ENCODE measurements at regions not wholly inside any gene's neighbourhood (a gene's known extent, or its start where the extent isn't known, plus 50 kb on each side); places are given as distances from the start of the nearest gene placed in this dataset.

DNA sequence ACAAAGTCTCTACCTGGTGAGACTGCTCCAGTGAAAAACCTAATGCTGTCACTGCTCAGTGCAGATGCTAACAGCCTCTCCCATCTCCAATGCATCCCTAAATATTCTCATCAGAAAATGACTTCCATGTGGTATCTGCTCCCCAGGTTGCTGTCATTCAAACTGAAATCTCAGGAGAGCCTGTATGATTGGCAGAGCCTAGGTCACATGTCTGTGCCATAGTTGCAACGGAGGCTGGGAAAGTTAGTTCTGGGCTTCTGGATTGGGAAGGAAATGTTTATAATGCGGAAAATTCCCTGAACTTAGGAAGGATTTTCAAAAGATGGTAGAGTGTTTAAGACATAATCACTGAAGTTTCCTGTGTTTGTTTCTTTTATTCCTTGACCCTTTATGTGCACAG is 206.4 kb upstream of the ZKSCAN2 start:
- DNase-seq = no peak
- Histone ChIP-seq H3K27ac (ENCODE audit: low read length in 2 of 2) (no peak overlapping the region), H3K36me3 (replicated peaks in 1 of 2; ENCODE audit: control extremely low read depth in 1 of 2, control insufficient read depth in 1 of 2, extremely low read depth in 1 of 2, insufficient read depth in 2 of 2, low read length in 1 of 2) (no peaks in the 10 kb centered on the region), H3K4me2 (replicated peaks; ENCODE audit: low read depth, low read length, poor library complexity, severe bottlenecking) (no peak overlapping the region), H3K9ac (ENCODE audit: low read length) (no peak overlapping the region), H3K9me3 (ENCODE audit: control extremely low read depth in 1 of 3, control insufficient read depth in 2 of 3, insufficient read depth in 1 of 3, low read length in 2 of 3) (no peaks in the 10 kb centered on the region), H3K4me1 (ENCODE audit: control insufficient read depth in 2 of 2, insufficient read depth in 2 of 2, low read length in 2 of 2) (no peaks in the 10 kb centered on the region), H3K4me3 (ENCODE audit: control extremely low read depth in 1 of 5, extremely low read depth in 1 of 5, insufficient read depth in 1 of 5, low read depth in 2 of 5, low read length in 4 of 5) (no peak overlapping the region), H3K27me3 (replicated peaks in 1 of 4; ENCODE audit: control extremely low read depth in 1 of 4, control insufficient read depth in 3 of 4, insufficient read depth in 4 of 4, low read length in 3 of 4) (peaks cover 0 to 4% (median 0%) of the 10 kb centered on the region in 4 experiments), H4K20me1 (ENCODE audit: control insufficient read depth, insufficient read depth, low read length, poor library complexity, severe bottlenecking) (no peaks in the 10 kb centered on the region), H2AFZ (ENCODE audit: insufficient read depth, low read depth, low read length, poor library complexity, severe bottlenecking) (no peak overlapping the region), H3K79me2 (ENCODE audit: control insufficient read depth, insufficient read depth, low read length) (no peaks in the 10 kb centered on the region)
- no peaks in the 10 kb centered on the region for H3K4me1 Mint-ChIP-seq
- intact Hi-C loops (cut with micrococcal nuclease) = no loop called here
- no peak overlapping the region for H3K27ac Mint-ChIP-seq
- H3K9me3 Mint-ChIP-seq (ENCODE audit: insufficient read depth) = no peaks in the 10 kb centered on the region
- ChIA-PET POLR2A (no interaction called here), CTCF (no interaction called here)
- TF ChIP-seq EZH2 (IDR thresholded peaks at IDR 0.05; ENCODE audit: borderline replicate concordance, insufficient read depth, low read depth, low read length, poor library complexity, severe bottlenecking) = no peak
- TF ChIP-seq, protein P1, sequence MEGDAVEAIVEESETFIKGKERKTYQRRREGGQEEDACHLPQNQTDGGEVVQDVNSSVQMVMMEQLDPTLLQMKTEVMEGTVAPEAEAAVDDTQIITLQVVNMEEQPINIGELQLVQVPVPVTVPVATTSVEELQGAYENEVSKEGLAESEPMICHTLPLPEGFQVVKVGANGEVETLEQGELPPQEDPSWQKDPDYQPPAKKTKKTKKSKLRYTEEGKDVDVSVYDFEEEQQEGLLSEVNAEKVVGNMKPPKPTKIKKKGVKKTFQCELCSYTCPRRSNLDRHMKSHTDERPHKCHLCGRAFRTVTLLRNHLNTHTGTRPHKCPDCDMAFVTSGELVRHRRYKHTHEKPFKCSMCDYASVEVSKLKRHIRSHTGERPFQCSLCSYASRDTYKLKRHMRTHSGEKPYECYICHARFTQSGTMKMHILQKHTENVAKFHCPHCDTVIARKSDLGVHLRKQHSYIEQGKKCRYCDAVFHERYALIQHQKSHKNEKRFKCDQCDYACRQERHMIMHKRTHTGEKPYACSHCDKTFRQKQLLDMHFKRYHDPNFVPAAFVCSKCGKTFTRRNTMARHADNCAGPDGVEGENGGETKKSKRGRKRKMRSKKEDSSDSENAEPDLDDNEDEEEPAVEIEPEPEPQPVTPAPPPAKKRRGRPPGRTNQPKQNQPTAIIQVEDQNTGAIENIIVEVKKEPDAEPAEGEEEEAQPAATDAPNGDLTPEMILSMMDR (IDR thresholded peaks at IDR 0.05) = no peak
- ATAC-seq (ENCODE audit: low read depth) = no peak
- H3K4me3 Mint-ChIP-seq = no peak overlapping the region
- 61% methylated on average over 2 of the region's 2 CpGs for WGBS (ENCODE audit: insufficient coverage)
- H3K27me3 Mint-ChIP-seq = peaks cover 18% of the 10 kb centered on the region

DNA sequence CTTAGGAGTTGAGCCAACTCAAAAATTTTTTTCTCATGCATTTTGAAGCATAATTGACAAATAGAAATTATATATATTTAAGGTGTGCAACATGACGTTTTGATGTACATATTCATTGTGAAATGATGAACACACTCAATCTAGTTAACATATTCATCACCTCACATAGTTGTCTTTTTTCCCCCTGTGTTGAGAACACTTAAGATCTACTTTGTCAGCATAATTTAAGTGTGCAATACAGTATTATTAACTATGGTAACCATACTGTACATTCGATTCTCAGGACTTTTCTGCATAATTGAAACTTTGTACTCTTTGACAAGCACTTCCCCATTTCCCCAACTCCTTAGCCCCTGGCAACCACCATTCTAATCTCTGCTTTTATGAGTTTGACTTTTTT is 192.2 kb upstream of the ZKSCAN2 start:
- Mint-ChIP-seq H3K27ac (no peak overlapping the region), H3K27me3 (peaks cover 13% of the 10 kb centered on the region), H3K9me3 (ENCODE audit: insufficient read depth) (peaks cover 8% of the 10 kb centered on the region), H3K4me3 (no peak overlapping the region), H3K4me1 (no peaks in the 10 kb centered on the region)
- no peak overlapping the region for H3K9ac ChIP-seq (ENCODE audit: low read length)
- POLR2A ChIA-PET = no interaction called here
- CTCF ChIA-PET = no interaction called here
- intact Hi-C loops (cut with micrococcal nuclease) = no loop called here
- no peaks in the 10 kb centered on the region for H3K9me3 ChIP-seq (ENCODE audit: control extremely low read depth in 1 of 3, control insufficient read depth in 2 of 3, insufficient read depth in 1 of 3, low read length in 2 of 3)
- no peaks in the 10 kb centered on the region for H3K4me1 ChIP-seq (ENCODE audit: control insufficient read depth in 2 of 2, insufficient read depth in 2 of 2, low read length in 2 of 2)
- no peaks in the 10 kb centered on the region for H4K20me1 ChIP-seq (ENCODE audit: control insufficient read depth, insufficient read depth, low read length, poor library complexity, severe bottlenecking)
- H3K79me2 ChIP-seq (ENCODE audit: control insufficient read depth, insufficient read depth, low read length) = no peaks in the 10 kb centered on the region
- WGBS (ENCODE audit: insufficient coverage) = no CpG with 5 or more reads among the region's 2 CpGs
- TF ChIP-seq, protein P1 (IDR thresholded peaks at IDR 0.05) = no peak
- no peak for TF ChIP-seq EZH2 (IDR thresholded peaks at IDR 0.05; ENCODE audit: borderline replicate concordance, insufficient read depth, low read depth, low read length, poor library complexity, severe bottlenecking)
- no peaks in the 10 kb centered on the region for H3K27me3 ChIP-seq (replicated peaks in 1 of 4; ENCODE audit: control extremely low read depth in 1 of 4, control insufficient read depth in 3 of 4, insufficient read depth in 4 of 4, low read length in 3 of 4)
- H3K36me3 ChIP-seq (replicated peaks in 1 of 2; ENCODE audit: control extremely low read depth in 1 of 2, control insufficient read depth in 1 of 2, extremely low read depth in 1 of 2, insufficient read depth in 2 of 2, low read length in 1 of 2) = no peaks in the 10 kb centered on the region
- H3K4me2 ChIP-seq (replicated peaks; ENCODE audit: low read depth, low read length, poor library complexity, severe bottlenecking) = no peak overlapping the region
- H2AFZ ChIP-seq (ENCODE audit: insufficient read depth, low read depth, low read length, poor library complexity, severe bottlenecking) = no peak overlapping the region
- ATAC-seq (ENCODE audit: low read depth) (no peak), DNase-seq (no peak)
- no peak overlapping the region for H3K4me3 ChIP-seq (ENCODE audit: control extremely low read depth in 1 of 5, extremely low read depth in 1 of 5, insufficient read depth in 1 of 5, low read depth in 2 of 5, low read length in 4 of 5)
- no peak overlapping the region for H3K27ac ChIP-seq (ENCODE audit: low read length in 2 of 2)
